ENCODE measurements at regions not wholly inside any gene's neighbourhood (a gene's known extent, or its start where the extent isn't known, plus 50 kb on each side); places are given as distances from the start of the nearest gene placed in this dataset.
A peak's percentile ranks its signal among the peaks of the same experiment; 100 is the strongest.

DNA sequence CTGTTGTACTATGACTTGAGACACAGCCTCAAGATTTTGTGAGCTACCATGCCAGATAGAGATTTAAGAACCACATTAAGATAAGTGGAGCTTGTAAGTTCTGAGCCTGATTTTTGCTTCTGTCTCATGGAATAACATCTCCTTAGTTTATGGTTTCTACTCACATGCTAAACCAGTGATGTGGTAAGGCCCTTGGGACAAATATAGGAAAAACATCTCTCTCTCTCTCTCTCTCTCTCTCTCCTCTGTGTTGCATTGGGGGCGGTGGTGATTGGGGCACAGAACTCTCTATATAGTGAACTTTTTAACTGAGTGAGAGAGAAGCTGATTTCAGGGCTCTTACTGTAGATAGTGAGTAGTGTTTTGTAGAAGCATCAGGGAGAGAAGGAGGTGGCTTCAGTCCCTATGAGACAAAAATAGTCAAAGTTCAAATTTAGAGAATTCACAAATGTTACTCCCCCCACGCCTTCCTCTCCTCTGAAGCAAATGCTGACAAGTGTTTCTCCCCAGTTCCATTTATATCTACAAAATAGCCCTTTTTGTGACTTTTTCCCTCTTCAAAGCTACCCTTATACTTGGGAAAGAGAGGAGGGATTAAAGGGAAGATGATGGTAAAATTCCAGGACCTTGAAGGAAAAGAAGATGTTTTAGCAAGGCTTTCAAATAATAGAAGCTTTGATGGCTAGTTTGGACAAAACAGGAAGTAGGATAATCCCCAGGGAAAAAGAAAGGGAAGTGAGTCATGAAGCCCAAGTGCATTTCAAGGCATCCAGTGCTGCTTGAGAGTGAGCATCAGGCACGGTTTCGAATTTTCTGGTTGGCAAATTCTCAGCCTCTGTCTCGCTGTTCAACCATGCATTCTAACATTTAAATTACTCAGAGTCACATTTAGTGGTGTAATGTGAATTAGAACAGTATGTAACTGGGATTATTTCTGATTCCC lies 134.3 kb upstream of the AP1S2 start:
- TF ChIP-seq, protein P1, sequence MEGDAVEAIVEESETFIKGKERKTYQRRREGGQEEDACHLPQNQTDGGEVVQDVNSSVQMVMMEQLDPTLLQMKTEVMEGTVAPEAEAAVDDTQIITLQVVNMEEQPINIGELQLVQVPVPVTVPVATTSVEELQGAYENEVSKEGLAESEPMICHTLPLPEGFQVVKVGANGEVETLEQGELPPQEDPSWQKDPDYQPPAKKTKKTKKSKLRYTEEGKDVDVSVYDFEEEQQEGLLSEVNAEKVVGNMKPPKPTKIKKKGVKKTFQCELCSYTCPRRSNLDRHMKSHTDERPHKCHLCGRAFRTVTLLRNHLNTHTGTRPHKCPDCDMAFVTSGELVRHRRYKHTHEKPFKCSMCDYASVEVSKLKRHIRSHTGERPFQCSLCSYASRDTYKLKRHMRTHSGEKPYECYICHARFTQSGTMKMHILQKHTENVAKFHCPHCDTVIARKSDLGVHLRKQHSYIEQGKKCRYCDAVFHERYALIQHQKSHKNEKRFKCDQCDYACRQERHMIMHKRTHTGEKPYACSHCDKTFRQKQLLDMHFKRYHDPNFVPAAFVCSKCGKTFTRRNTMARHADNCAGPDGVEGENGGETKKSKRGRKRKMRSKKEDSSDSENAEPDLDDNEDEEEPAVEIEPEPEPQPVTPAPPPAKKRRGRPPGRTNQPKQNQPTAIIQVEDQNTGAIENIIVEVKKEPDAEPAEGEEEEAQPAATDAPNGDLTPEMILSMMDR (conservative IDR thresholded peaks at IDR 0.05; ENCODE audit: low read depth) = no peak
- ChIA-PET POLR2A (ENCODE audit: low non-redundant PET) (no interaction called here), CTCF (interaction anchor here (0.6 kb wide), 1 partner anchor 116 kb away, joined by 3 read pairs; no protein-coding TSS in a partner anchor)
- H3K27ac ChIP-seq = no peak overlapping the region
- peak; percentile 20 for DNase-seq (ENCODE audit: low spot score)

DNA sequence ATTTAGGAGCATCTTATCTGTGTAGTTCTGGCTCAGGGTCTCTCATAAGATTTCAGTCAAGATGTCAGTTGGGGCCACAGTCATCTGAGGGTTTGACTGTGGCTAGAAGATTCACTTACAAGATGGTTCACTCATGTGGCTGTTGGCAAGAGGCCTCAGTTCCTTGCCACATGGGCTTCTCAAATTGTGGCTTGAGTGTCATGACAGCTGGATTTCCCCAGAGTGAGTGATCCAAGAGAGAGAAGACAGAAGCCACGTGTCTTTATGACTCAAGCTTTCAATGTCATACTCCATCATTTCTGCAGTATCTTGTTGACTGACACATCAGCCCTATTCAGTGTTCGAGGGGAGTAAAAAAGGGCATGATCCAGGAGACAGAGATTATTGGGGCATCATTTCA lies 131.3 kb upstream of the AP1S2 start:
- TF ChIP-seq, protein P1 (conservative IDR thresholded peaks at IDR 0.05; ENCODE audit: low read depth) = no peak
- ChIA-PET CTCF (no interaction called here), POLR2A (ENCODE audit: low non-redundant PET) (no interaction called here)
- DNase-seq (ENCODE audit: low spot score) = no peak
- no peak overlapping the region for H3K27ac ChIP-seq

DNA sequence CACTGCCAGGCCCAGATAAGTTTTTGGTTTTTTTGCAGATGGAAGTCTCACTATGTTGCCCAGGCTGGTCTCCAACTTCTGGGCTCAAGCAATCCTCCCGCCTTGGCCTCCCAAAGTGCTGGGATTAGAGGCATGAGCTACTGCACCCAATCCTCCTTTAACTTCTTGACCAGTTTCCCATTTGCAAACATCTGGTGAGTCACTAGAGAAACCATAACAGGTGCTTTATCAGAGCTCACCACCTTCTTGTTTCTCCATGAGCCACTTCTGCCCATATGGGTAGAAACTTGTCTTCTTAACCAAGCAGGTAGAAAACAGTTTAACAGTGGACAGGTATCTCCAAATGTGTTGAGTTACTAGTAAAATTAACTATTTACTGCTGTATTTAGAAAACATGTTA lies 128.4 kb upstream of the AP1S2 start:
- POLR2A ChIA-PET (ENCODE audit: low non-redundant PET) = no interaction called here
- CTCF ChIA-PET = no interaction called here
- TF ChIP-seq, protein P1 (conservative IDR thresholded peaks at IDR 0.05; ENCODE audit: low read depth) = no peak
- H3K27ac ChIP-seq = no peak overlapping the region
- no peak for DNase-seq (ENCODE audit: low spot score)

DNA sequence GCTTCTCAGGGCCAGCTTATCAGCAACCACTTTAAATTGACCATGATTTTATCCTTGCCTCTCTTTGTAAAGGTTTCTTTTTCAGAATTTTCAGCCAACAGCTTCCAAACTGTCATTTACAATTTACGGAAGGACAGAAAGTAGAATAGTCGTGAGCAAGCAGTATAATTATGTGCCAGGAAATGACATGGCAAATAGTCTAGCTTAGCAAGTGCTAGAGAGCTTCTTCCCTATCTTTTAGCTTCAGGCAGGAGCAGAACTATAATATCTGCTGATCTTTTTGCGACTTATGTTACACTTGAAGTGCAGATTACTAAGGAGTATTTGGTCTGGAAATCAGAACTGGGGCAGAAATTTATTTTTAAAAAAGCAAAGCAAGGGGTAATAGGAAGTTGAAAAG lies 123.0 kb upstream of the AP1S2 start:
- no peak overlapping the region for H3K27ac ChIP-seq
- CTCF ChIA-PET = interaction anchor here (0.7 kb wide), 1 partner anchor 157 kb away, joined by 4 read pairs; no protein-coding TSS in a partner anchor
- TF ChIP-seq, protein P1 (conservative IDR thresholded peaks at IDR 0.05; ENCODE audit: low read depth) = no peak
- POLR2A ChIA-PET (ENCODE audit: low non-redundant PET) = no interaction called here
- no peak for DNase-seq (ENCODE audit: low spot score)

DNA sequence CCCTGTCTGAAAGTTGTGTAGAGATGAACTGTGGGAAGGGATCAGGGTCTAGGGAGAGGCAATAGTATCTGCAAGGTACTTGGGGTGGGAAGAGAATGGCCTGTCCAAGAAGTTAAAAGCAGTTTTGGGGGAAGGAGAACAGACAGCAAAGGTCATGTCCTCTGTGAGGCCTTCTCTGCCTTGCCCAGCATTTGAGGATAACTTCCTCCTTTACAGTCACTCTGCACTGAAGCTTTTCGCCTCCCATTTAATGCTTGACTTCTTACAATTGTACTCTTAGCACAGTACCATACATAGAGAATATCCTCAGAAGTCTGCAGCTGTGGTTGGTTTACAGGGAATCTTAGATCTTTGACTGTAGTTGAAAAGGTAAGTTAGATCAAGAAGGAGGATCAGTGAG lies 121.8 kb upstream of the AP1S2 start:
- no peak overlapping the region for H3K27ac ChIP-seq
- no peak for DNase-seq (ENCODE audit: low spot score)
- CTCF ChIA-PET = no interaction called here
- TF ChIP-seq, protein P1 (conservative IDR thresholded peaks at IDR 0.05; ENCODE audit: low read depth) = no peak
- POLR2A ChIA-PET (ENCODE audit: low non-redundant PET) = no interaction called here

DNA sequence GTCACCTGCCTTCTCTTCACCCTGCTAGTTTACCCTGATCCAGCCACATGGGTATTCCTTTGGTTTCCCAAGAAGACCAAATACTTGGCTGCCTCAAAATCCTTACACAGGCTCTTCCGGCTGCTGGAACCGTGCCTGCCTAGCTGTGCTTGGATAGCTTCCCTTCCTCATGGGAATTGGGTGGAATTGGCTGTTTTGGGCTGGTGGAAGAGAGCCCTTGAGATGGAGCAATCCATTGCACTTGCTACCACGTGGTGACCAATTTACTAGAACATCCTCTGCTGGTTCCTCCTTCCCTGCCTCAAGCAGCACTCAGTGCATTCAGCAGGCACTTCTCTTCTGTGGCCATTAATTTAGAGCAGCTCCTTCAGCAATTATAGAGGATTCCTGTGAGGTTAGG lies 119.3 kb upstream of the AP1S2 start:
- ChIA-PET CTCF (no interaction called here), POLR2A (ENCODE audit: low non-redundant PET) (no interaction called here)
- TF ChIP-seq, protein P1 (conservative IDR thresholded peaks at IDR 0.05; ENCODE audit: low read depth) = no peak
- H3K27ac ChIP-seq = no peak overlapping the region
- DNase-seq (ENCODE audit: low spot score) = no peak
